Fibroblast of lung (primary cell): ENCODE measurements at regions not wholly inside any gene's neighbourhood (a gene's known extent, or its start where the extent isn't known, plus 50 kb on each side); places are given as distances from the start of the nearest gene placed in this dataset.

Source experiments
- DNase-seq, 2 donors: peaks; one replicate each; pipeline versions ENCODE4 v3.0.0 to v3.0.0-alpha.2; 2010; ENCODE audit warnings: low read depth in 2 of 2
- H2AFZ ChIP-seq: 2 replicates; pipeline ENCODE4 v1.5.1; 2012; ENCODE audit warnings: low read length, control low read depth, inconsistent platforms
- H3K27ac ChIP-seq: 2 replicates; pipeline ENCODE4 v1.5.1; 2011; ENCODE audit warnings: low read length, control low read depth; ENCODE audit not compliant: insufficient read depth
- H3K27me3 ChIP-seq: 2 replicates; pipeline ENCODE4 v1.5.1; 2011; ENCODE audit warnings: mild to moderate bottlenecking, low read length; ENCODE audit not compliant: control insufficient read depth, insufficient read depth
- H3K36me3 ChIP-seq: 2 replicates; pipeline ENCODE4 v1.5.1; 2011; ENCODE audit warnings: low read length; ENCODE audit not compliant: control insufficient read depth, insufficient read depth
- H3K4me1 ChIP-seq: 2 replicates; pipeline ENCODE4 v1.5.1; 2011; ENCODE audit warnings: low read length; ENCODE audit not compliant: control insufficient read depth, insufficient read depth; ENCODE audit errors: extremely low read depth
- H3K4me2 ChIP-seq: 2 replicates; pipeline ENCODE4 v1.5.1; 2011; ENCODE audit warnings: low read length, control low read depth; ENCODE audit not compliant: insufficient read depth; ENCODE audit errors: extremely low read depth
- H3K4me3 ChIP-seq, 4 experiments: fragments of 200-600 bp in 1 of 4; sonication (generic) in 1 of 4; replicated peaks in 1 of 4; 2 replicates each; pipeline ENCODE4 v1.5.1; 2011 to 2016; ENCODE audit warnings: low read length in 4 of 4, low read depth in 3 of 4, mild to moderate bottlenecking in 3 of 4, control low read depth in 2 of 4, inconsistent platforms in 1 of 4, mixed read lengths in 1 of 4; ENCODE audit not compliant: insufficient read depth in 1 of 4; ENCODE audit errors: control extremely low read depth in 1 of 4
- H3K79me2 ChIP-seq: 2 replicates; pipeline ENCODE4 v1.5.1; 2012; ENCODE audit warnings: mild to moderate bottlenecking, low read length, inconsistent platforms; ENCODE audit not compliant: control insufficient read depth, insufficient read depth
- H3K9ac ChIP-seq: 2 replicates; pipeline ENCODE4 v1.5.1; 2011; ENCODE audit warnings: mild to moderate bottlenecking, low read length, control low read depth; ENCODE audit not compliant: insufficient read depth
- H3K9me3 ChIP-seq: 2 replicates; pipeline ENCODE4 v1.5.1; 2012; ENCODE audit warnings: low read depth, low read length; ENCODE audit not compliant: control insufficient read depth, insufficient read depth
- H4K20me1 ChIP-seq: 2 replicates; pipeline ENCODE4 v1.5.1; 2011; ENCODE audit warnings: low read length; ENCODE audit not compliant: control insufficient read depth, insufficient read depth; ENCODE audit errors: extremely low read depth
- CTCF ChIP-seq, 2 donors: IDR thresholded peaks in 1 of 2; conservative IDR thresholded peaks in 1 of 2; 1 replicate in 1 of 2; 2 replicates in 1 of 2; pipeline ENCODE4 v1.5.1; 2011 to 2012; ENCODE audit warnings: low read length in 2 of 2, control low read depth in 1 of 2, inconsistent platforms in 1 of 2, low read depth in 1 of 2, mild to moderate bottlenecking in 1 of 2
- EZH2 ChIP-seq: IDR thresholded peaks from 2 replicates; pipeline ENCODE4 v1.5.1; 2012; ENCODE audit warnings: low read length, control low read depth, mild to moderate bottlenecking; ENCODE audit errors: missing control alignments

GRCh38 chr14:83372271-83372670 lies 1838.6 kb upstream of the SEL1L start:
- Histone ChIP-seq H3K4me2 (no peak overlapping the region), H3K4me1 (no peaks in the 10 kb centered on the region), H4K20me1 (no peaks in the 10 kb centered on the region), H3K27ac (no peak overlapping the region), H3K36me3 (no peaks in the 10 kb centered on the region), H3K9me3 (no peaks in the 10 kb centered on the region), H3K9ac (no peak overlapping the region), H3K4me3 (no peak overlapping the region), H2AFZ (no peak overlapping the region), H3K79me2 (no peaks in the 10 kb centered on the region), H3K27me3 (no peaks in the 10 kb centered on the region)
- DNase-seq = no peak
- TF ChIP-seq EZH2 = no peak
- no peak for TF ChIP-seq CTCF (conservative IDR thresholded peaks at IDR 0.05 in 1 of 2, IDR thresholded peaks at IDR 0.05 in 1 of 2; ENCODE audit: low read depth in 1 of 2, low read length in 2 of 2)

- no peak for DNase-seq
- no peaks in the 10 kb centered on the region for H3K27me3 ChIP-seq
- H4K20me1 ChIP-seq = no peaks in the 10 kb centered on the region
- no peaks in the 10 kb centered on the region for H3K4me1 ChIP-seq
- H3K4me3 ChIP-seq = no peak overlapping the region
- no peak overlapping the region for H2AFZ ChIP-seq
- H3K27ac ChIP-seq = no peak overlapping the region
- TF ChIP-seq CTCF (conservative IDR thresholded peaks at IDR 0.05 in 1 of 2, IDR thresholded peaks at IDR 0.05 in 1 of 2; ENCODE audit: low read depth in 1 of 2, low read length in 2 of 2) = no peak
- TF ChIP-seq EZH2 = no peak
- no peaks in the 10 kb centered on the region for H3K79me2 ChIP-seq
- no peaks in the 10 kb centered on the region for H3K9me3 ChIP-seq
- H3K9ac ChIP-seq = no peak overlapping the region
- H3K4me2 ChIP-seq = no peak overlapping the region
- H3K36me3 ChIP-seq = no peaks in the 10 kb centered on the region
Measured at GRCh38 chr14:83379436-83379835, 1845.8 kb upstream of the SEL1L start.

GRCh38 chr14:83384253-83384652 lies 1850.6 kb upstream of the SEL1L start:
- H3K9me3 ChIP-seq = no peaks in the 10 kb centered on the region
- no peak overlapping the region for H2AFZ ChIP-seq
- no peak overlapping the region for H3K4me2 ChIP-seq
- H3K79me2 ChIP-seq = no peaks in the 10 kb centered on the region
- H3K27ac ChIP-seq = no peak overlapping the region
- TF ChIP-seq EZH2 (no peak), CTCF (conservative IDR thresholded peaks at IDR 0.05 in 1 of 2, IDR thresholded peaks at IDR 0.05 in 1 of 2; ENCODE audit: low read depth in 1 of 2, low read length in 2 of 2) (no peak)
- no peaks in the 10 kb centered on the region for H3K4me1 ChIP-seq
- H4K20me1 ChIP-seq = no peaks in the 10 kb centered on the region
- no peak overlapping the region for H3K9ac ChIP-seq
- DNase-seq = no peak
- no peaks in the 10 kb centered on the region for H3K27me3 ChIP-seq
- no peak overlapping the region for H3K4me3 ChIP-seq
- no peaks in the 10 kb centered on the region for H3K36me3 ChIP-seq
